SHP77 treated with DMSO at 0.1 percent for 48 hours (cell line): ENCODE measurements at regions not wholly inside any gene's neighbourhood (a gene's known extent, or its start where the extent isn't known, plus 50 kb on each side); places are given as distances from the start of the nearest gene placed in this dataset.
A peak's percentile ranks its signal among the peaks of the same experiment; 100 is the strongest.
"Not testable (repeated sequence)": the region's sequence is repeated elsewhere in the genome, so short reads cannot be mapped to it uniquely, and the experiment has no call there.

Experiments used
- DNase-seq: peaks from one replicate; lab custom pipeline; 2025; lab: John Stamatoyannopoulos, UW

GRCh38 chr13:90880790-90881189 is 466.7 kb upstream of the MIR17HG start:
- no peak for DNase-seq

DNA sequence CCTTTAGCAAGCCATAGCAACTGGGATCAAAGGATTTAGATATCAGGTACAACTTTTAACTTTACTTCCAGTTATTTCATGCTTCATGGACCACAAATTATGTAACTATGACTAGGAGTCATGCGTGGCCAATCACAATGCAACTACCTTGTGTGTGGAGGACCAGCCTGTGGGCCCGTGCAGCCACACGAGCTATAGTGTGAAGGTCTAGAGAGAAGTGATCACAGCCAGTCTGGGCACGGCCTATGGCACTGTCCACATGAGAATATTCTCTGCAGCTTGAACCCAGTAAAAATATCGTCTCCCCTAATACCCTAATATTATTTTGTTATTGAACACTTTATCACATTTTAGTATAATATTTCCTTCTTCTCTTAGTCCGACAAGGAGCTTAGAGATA is 464.9 kb upstream of the MIR17HG start:
- no peak for DNase-seq

- no peak for DNase-seq
Measured at GRCh38 chr13:90883592-90883991, 463.9 kb upstream of the MIR17HG start.

DNA sequence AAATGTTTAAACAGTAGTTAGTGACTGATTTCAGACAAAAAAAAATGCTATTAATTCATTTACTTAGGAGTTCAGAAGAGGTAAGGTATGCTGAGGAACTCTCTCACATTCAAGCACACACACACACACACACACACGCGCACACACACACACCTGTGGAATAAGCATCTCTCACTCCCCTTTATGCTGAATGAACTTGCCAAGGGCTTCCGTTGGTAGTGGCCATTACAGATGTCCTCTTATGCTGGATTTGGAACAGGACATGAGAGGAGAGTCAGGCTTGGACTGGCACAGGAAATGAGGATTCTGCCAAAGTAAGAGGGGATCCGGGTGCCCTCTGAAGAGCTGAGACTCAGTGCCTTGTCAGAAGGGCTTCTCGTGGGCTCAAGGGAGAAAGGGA is 463.4 kb upstream of the MIR17HG start:
- no peak for DNase-seq

DNA sequence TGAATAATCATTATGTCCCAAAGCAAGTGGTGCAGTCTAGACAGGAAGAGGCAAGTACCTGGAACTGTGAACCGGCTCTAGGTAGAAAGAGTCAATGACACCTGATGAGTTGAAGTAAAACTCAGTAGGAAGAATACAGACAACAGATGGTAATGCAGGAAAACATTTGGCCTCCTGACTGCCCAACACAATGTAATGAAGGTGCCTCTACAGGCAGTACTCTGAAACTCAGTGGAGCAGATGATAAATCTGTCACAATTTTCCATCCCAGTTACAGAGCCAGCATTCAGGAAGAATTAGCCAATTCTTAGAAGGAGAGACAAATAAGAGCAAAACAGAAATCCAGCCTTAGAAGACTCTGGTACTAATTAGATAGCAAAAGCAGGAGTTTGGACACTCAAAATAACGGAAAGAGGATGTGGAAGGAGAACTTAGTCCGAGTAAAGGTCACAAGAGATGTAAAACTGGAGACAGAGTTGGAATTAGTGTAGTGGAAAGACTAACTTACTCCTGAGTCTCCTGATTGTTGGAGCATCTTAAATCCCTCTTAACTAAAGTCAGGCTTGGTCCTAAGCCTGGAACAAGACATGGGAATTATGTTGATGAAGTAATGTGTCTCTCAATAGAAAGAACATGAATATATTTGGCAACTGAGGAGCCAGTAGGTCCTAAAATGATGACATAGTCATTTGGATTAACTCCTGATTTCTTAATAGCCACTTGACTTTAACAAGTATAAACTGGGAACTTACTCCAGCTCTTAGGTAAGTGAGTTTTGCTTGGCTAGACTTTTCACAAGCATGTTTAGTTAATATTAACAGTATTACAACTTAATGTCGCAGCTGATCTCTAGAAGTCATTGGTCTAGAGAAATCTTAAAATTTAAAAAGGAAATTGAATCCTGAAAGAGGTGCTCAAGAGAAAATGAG is 457.3 kb upstream of the MIR17HG start:
- no peak for DNase-seq

DNA sequence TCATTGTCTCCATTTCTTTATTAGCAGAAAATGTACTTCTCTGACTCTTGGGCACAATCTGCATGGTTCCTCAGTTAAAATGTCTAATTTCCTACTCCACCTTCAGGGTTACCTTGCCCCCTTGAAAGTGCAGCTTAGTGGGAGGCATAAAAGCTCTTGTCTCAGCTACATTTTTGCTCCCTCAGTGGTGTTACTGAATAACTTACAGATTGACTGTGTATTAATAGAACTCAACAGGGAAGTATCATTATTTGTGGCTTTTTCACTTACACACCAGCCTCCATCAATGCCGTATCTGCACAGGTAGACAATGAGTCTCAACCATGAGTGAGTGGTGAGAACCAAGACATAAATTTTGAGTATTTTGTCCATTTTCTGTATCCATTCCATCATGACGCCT is 456.2 kb upstream of the MIR17HG start:
- DNase-seq = no peak

GRCh38 chr13:90893199-90893598 is 454.3 kb upstream of the MIR17HG start:
- DNase-seq = not testable (repeated sequence)

GRCh38 chr13:90896002-90896401 is 451.5 kb upstream of the MIR17HG start:
- DNase-seq = no peak

- no peak for DNase-seq
Measured at GRCh38 chr13:90898811-90899210, 448.7 kb upstream of the MIR17HG start.

DNA sequence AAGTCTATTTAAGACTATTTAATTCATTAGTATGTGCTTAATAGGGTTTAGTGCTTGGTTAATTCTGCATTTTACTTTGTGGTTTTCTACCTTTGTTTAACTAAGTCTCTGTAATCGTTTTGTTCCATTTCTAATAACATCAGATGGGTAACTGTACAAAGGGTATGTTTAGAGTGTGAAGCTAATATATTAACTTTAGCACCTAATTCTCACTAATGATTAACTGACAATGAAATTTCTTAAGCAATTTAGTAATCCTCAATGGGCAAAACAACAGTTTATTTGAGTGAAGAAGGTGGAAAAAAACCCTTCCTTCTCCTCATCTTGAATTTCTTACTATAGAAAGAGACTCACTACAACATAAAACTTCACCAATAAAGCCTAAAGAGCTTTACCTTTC is 448.1 kb upstream of the MIR17HG start:
- DNase-seq = no peak

GRCh38 chr13:90902255-90902654 is 445.2 kb upstream of the MIR17HG start:
- no peak for DNase-seq

- no peak for DNase-seq
Measured at GRCh38 chr13:90906554-90906953, 440.9 kb upstream of the MIR17HG start.

DNA sequence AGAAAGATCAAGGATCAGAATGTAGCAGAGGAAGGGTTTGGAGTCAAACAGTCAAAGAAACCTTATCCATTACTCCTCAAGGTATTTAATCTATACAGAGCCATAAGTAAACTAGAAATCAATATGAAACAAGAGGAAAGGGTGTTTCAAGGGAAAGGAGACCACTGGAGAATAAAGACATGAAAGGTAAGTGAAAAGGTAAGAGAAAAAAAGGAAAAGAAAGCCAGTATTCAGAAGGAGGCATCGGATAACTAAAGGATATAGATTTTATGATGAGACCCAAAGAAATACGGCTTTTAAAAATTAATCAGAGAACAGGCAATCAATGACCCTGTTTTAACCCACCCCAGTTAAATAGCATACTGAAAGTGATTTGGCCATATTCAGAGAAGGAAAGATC is 438.7 kb upstream of the MIR17HG start:
- no peak for DNase-seq

DNA sequence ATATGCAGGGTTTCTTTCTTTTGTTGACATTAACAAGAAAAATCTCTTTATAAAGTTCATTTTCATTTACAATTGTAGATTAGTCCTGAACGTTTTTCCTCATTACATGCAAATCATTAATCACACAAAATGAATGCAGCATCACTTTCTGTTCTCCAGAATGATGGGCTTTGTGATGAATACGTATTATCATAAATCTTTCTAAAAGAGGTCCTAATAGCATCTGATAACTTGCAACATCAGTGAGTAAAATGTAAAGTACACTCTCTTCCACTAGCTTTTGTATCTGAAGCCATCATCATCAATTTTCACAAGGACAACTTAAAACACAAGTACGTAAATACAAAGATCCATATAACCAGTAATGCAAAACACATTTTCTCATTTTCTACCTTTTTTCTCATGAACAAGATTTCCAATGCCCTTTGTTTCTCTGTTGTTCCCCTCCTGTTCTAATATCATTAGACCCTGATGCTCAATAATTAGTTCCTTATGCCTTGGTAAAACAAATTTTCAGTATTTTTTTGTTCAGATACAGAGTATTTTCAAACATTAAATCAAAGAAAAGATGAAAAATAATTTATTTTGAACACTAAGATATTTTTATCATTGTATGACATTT is 437.4 kb upstream of the MIR17HG start:
- no peak for DNase-seq

- DNase-seq = no peak
Measured at GRCh38 chr13:90912247-90912646, 435.2 kb upstream of the MIR17HG start.

DNA sequence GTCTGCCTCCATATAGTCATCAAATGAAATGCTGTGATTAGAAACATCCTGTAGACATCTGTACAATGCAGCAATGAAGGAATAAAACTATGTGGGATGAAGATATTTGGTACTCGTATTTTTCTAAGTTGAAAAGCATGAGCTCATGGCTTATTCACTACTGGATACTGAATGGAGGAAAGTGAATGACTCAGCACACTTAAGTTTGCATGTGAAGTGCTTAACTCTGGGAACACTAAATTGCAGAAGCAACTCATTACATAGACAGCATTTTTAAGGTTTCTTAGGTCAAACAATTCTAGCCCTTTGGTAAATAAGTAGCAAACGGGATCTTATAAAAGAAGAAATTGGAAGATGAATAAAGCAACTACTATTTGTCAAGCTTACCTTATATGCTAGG is 429.0 kb upstream of the MIR17HG start:
- no peak for DNase-seq

DNA sequence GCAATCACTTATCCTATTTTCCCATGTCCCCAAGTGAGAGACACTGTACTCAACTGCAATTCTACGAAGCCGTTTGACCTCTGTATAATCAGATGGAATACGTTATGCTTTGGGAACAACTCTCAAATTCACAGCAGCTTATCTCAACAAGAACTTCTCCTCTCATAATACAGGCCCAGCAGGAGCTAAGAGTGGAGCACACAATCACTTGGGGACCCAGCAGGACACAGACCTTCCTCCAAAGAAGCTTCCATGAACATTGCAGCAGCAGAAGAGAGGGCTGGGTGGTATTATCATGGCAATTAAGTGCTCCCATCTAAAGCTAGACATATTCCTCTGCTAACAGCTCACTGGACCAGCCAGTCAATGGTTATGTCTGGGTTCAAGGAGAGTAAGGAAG is 428.3 kb upstream of the MIR17HG start:
- no peak for DNase-seq

- no peak for DNase-seq
Measured at GRCh38 chr13:90926459-90926858, 421.0 kb upstream of the MIR17HG start.

- no peak for DNase-seq
Measured at GRCh38 chr13:90928109-90928508, 419.4 kb upstream of the MIR17HG start.

- no peak for DNase-seq
Measured at GRCh38 chr13:90933097-90933826, 414.2 kb upstream of the MIR17HG start.

DNA sequence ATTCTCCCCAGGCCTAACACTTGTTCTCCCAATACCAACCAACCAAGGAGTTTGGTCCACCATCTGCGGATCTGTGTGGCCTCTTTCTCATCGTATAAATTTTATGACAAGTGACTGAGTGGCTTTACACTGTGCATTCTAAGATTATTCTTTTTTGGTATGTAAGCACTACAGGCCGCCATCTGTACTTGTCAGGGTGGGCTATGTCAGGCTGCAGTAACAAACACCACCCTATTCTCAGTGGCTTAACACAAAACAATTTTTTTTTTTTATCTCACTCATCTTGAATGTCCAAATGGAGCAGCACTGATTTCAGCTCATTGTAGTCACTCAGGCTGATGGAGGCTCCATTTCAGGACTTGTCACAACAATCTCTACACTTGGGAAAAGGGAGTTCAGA is 412.7 kb upstream of the MIR17HG start:
- no peak for DNase-seq

GRCh38 chr13:90938848-90939247 is 408.6 kb upstream of the MIR17HG start:
- DNase-seq = no peak

GRCh38 chr13:90943946-90944345 is 403.5 kb upstream of the MIR17HG start:
- peak; percentile 29 for DNase-seq
